RWPE2 (cell line): ENCODE measurements at regions not wholly inside any gene's neighbourhood (a gene's known extent, or its start where the extent isn't known, plus 50 kb on each side); places are given as distances from the start of the nearest gene placed in this dataset.

Experiments
- ATAC-seq: fragments of 200-7000 bp; cut with Tn5 transposase; 3 replicates; pipeline ENCODE4 v1.9.1; 2021; ENCODE audit warnings: low read depth
- DNase-seq: peaks from one replicate; pipeline ENCODE4 v3.0.0-alpha.2; 2020; ENCODE audit warnings: low spot score
- H3K27ac ChIP-seq: fragments of 450-650 bp; 2 replicates; pipeline ENCODE4 v1.5.1; 2017; ENCODE audit warnings: mild to moderate bottlenecking; ENCODE audit not compliant: poor library complexity, severe bottlenecking
- H3K27me3 ChIP-seq: fragments of 250-450 bp; sonication (Bioruptor Pico); 2 replicates; pipeline ENCODE4 v1.5.1; 2021; ENCODE audit warnings: mild to moderate bottlenecking, moderate library complexity; ENCODE audit not compliant: insufficient read depth, poor library complexity, severe bottlenecking
- H3K36me3 ChIP-seq: fragments of 250-450 bp; sonication (Bioruptor Pico); 2 replicates; pipeline ENCODE4 v1.5.1; 2020; ENCODE audit warnings: low read depth, mild to moderate bottlenecking, moderate library complexity
- H3K4me1 ChIP-seq: fragments of 250-450 bp; sonication (Bioruptor Pico); 2 replicates; pipeline ENCODE4 v1.5.1; 2021; ENCODE audit warnings: mild to moderate bottlenecking, moderate library complexity; ENCODE audit not compliant: insufficient read depth, poor library complexity, severe bottlenecking
- H3K4me3 ChIP-seq: fragments of 250-450 bp; sonication (Bioruptor Pico); 2 replicates; pipeline ENCODE4 v1.5.1; 2021; ENCODE audit warnings: mild to moderate bottlenecking, moderate library complexity; ENCODE audit not compliant: severe bottlenecking
- H3K9me3 ChIP-seq: fragments of 250-450 bp; sonication (Bioruptor Pico); 2 replicates; pipeline ENCODE4 v1.5.1; 2021; ENCODE audit warnings: mild to moderate bottlenecking, moderate library complexity; ENCODE audit not compliant: severe bottlenecking
- TF ChIP-seq, protein P1 (sequence below): fragments of 450-650 bp; IDR thresholded peaks from one replicate; pipeline ENCODE4 v1.5.1; 2017; ENCODE audit warnings: mild to moderate bottlenecking, moderate library complexity; ENCODE audit not compliant: poor library complexity, severe bottlenecking

GRCh38 chr2:142484111-142484510 lies 353.3 kb upstream of the LRP1B start:
- TF ChIP-seq, protein P1, sequence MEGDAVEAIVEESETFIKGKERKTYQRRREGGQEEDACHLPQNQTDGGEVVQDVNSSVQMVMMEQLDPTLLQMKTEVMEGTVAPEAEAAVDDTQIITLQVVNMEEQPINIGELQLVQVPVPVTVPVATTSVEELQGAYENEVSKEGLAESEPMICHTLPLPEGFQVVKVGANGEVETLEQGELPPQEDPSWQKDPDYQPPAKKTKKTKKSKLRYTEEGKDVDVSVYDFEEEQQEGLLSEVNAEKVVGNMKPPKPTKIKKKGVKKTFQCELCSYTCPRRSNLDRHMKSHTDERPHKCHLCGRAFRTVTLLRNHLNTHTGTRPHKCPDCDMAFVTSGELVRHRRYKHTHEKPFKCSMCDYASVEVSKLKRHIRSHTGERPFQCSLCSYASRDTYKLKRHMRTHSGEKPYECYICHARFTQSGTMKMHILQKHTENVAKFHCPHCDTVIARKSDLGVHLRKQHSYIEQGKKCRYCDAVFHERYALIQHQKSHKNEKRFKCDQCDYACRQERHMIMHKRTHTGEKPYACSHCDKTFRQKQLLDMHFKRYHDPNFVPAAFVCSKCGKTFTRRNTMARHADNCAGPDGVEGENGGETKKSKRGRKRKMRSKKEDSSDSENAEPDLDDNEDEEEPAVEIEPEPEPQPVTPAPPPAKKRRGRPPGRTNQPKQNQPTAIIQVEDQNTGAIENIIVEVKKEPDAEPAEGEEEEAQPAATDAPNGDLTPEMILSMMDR = no peak
- ATAC-seq (no peak), DNase-seq (no peak)
- Histone ChIP-seq H3K4me1 (no peaks in the 10 kb centered on the region), H3K36me3 (no peaks in the 10 kb centered on the region), H3K4me3 (no peak overlapping the region), H3K9me3 (no peaks in the 10 kb centered on the region), H3K27ac (no peak overlapping the region), H3K27me3 (no peaks in the 10 kb centered on the region)

DNA sequence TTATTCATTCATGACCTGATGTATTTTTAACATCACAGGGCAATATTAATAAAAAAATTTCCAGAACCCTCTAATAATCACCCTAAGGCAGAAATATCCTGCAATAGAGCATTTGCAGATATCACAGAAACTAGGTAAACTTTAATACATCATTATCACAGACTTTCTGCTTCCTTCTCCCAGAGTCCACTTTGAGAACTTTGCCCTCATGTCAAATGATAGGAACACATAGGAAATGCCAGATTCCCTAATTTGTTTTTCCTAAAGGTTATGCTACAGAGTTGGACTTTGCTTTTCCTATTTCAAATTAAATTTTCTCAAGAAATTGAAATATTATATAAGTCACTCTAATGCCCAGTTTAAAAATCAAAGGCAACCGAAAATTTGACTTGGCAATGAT lies 352.8 kb upstream of the LRP1B start:
- H3K9me3 ChIP-seq = no peaks in the 10 kb centered on the region
- ATAC-seq = no peak
- no peaks in the 10 kb centered on the region for H3K4me1 ChIP-seq
- DNase-seq = no peak
- no peak overlapping the region for H3K4me3 ChIP-seq
- no peaks in the 10 kb centered on the region for H3K27me3 ChIP-seq
- H3K27ac ChIP-seq = no peak overlapping the region
- no peaks in the 10 kb centered on the region for H3K36me3 ChIP-seq
- TF ChIP-seq, protein P1 = no peak

DNA sequence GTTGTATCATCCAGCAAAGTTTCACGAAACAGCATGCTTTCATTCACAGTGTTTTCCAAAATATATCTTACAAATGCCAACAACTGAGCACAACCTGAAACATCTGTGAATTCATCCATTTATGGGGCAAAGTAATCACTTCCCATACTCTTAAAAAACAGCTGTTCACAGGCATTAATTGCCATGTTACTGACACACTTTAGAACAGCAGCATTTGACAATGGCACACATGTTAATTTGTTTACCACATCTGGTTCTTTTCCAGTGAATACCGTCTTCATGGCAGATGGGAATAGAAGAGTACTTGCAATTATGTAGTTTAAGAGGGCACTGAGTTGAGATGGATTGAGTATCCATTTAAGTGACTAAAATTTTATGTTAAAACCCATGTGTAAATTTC lies 347.4 kb upstream of the LRP1B start:
- TF ChIP-seq, protein P1 = no peak
- Histone ChIP-seq H3K4me3 (no peak overlapping the region), H3K9me3 (no peaks in the 10 kb centered on the region), H3K27me3 (no peaks in the 10 kb centered on the region), H3K4me1 (no peaks in the 10 kb centered on the region), H3K27ac (no peak overlapping the region), H3K36me3 (no peaks in the 10 kb centered on the region)
- no peak for ATAC-seq
- DNase-seq = no peak

DNA sequence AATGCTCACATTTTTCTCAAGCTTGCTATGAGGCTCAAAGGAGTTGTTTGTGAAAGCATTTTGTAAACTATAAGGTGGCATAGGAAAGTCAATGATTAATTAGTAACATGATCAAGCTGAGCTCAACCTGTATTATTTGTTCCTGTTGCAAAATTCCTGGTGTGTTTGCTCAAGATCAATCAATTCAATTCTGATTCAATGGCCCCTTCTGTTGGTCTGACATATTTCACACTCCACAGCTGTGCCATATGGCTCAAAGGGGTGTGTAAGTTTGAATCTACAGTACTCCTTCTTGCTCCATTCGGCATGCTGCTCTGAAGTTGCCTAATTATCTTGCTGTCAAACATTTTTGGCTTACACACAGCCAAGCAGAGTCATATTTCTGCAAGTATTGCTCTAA lies 341.6 kb upstream of the LRP1B start:
- no peak overlapping the region for H3K4me3 ChIP-seq
- ATAC-seq = no peak

DNA sequence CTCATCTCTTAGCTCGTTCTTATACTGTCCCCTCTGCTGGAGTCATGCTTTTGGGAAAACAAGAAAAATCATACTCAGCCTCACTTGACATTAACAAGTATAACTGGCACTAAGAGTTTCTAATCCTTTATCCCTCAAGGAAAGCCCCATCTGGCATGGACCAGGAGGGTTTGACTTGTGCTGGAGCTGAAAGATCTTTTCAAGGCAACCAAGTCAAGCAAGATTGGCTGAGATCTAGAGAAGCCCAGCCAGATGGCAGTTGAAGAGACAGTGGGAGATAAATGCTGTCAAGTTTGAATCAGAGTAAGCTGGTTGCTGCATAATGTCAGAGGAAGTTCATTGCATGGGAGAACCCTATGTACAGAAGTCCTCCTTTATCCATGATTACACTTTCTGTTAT lies 336.5 kb upstream of the LRP1B start:
- no peak overlapping the region for H3K4me3 ChIP-seq
- TF ChIP-seq, protein P1 = no peak
- H3K4me1 ChIP-seq = no peaks in the 10 kb centered on the region
- H3K27ac ChIP-seq = no peak overlapping the region
- no peak for ATAC-seq
- no peak for DNase-seq
- H3K27me3 ChIP-seq = no peaks in the 10 kb centered on the region
- no peaks in the 10 kb centered on the region for H3K9me3 ChIP-seq
- no peaks in the 10 kb centered on the region for H3K36me3 ChIP-seq

More for the DNA sequence above, 341.6 kb upstream of the LRP1B start:
- no peaks in the 10 kb centered on the region for H3K9me3 ChIP-seq
- TF ChIP-seq, protein P1 = no peak
- no peak for DNase-seq
- no peaks in the 10 kb centered on the region for H3K36me3 ChIP-seq
- H3K27ac ChIP-seq = no peak overlapping the region
- H3K4me1 ChIP-seq = no peaks in the 10 kb centered on the region
- no peaks in the 10 kb centered on the region for H3K27me3 ChIP-seq
